RCC 7860 (cell line): ENCODE measurements at regions not wholly inside any gene's neighbourhood (a gene's known extent, or its start where the extent isn't known, plus 50 kb on each side); places are given as distances from the start of the nearest gene placed in this dataset.
"Not testable (repeated sequence)": the region's sequence is repeated elsewhere in the genome, so short reads cannot be mapped to it uniquely, and the experiment has no call there.

Source experiments
- DNase-seq: peaks from one replicate; pipeline ENCODE4 v3.0.0-alpha.2; 2015; ENCODE audit warnings: low spot score
- FAIRE-seq: peaks from 2 replicates; lab custom pipeline; 2012; peaks lifted over from hg19 to GRCh38; lab: Jason Lieb, UNC

- not testable (repeated sequence) for DNase-seq, FAIRE-seq
These were observed 75.8 kb upstream of the MSX2 start for GRCh38 chr5:174648618-174649017.

DNA sequence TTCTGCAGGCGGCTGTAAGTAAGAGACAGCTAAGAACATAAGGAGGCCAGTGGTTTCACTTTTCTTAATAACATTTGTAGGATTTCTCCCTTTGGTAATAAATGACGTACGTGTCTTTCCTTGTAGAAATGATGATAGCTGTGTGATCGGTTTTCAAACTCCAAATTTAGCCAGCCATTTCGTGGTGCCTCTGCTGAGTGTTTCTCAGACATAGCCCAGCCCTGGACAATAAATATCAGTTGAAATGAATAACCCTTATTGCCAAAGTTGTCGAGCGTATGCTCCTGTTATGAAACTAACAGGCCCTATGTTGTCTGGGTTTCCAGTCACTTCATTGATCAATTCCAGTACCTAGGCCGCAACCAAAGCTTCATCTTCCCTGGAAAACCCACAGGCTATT, 75.0 kb upstream of the MSX2 start:
- FAIRE-seq (no peak), DNase-seq (no peak)

DNA sequence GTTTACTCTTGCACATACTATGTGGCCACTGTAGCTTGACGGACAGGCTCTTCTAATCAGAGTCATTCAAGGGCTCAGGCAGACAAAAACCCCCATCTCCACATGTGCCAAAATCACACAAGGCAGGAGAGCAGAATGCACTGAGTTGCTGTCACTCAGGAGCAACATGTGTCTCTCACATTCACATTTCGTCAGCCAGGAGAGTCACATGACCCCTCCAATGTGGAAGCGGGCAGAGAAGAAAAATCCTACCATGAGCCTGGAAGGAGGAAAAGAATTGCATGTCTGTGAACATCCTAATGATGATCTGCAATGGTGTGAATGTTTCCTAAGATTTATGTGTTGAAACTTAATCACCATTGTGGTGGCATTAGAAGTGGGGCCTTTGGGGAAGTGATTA, 69.9 kb upstream of the MSX2 start:
- DNase-seq (no peak), FAIRE-seq (no peak)

DNA sequence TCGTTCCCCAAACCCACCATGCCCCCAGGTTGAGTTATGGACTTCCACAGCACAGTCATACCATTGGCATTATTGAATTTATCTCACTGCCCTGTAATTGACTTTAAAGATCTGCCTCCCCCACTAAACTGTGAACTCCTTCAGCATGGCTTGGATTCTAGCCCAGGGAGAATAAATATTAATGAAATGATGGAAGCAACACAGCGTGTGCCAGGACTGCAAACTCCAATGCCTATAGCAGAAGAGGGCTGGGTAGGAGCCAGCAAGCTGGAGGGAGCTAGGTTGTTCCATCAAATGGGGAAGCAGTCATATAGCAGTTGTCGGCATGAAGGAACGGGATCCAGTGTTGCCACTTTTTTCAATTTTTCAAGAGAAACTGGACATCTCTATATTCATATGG, 69.0 kb upstream of the MSX2 start:
- FAIRE-seq = no peak
- DNase-seq = no peak

DNA sequence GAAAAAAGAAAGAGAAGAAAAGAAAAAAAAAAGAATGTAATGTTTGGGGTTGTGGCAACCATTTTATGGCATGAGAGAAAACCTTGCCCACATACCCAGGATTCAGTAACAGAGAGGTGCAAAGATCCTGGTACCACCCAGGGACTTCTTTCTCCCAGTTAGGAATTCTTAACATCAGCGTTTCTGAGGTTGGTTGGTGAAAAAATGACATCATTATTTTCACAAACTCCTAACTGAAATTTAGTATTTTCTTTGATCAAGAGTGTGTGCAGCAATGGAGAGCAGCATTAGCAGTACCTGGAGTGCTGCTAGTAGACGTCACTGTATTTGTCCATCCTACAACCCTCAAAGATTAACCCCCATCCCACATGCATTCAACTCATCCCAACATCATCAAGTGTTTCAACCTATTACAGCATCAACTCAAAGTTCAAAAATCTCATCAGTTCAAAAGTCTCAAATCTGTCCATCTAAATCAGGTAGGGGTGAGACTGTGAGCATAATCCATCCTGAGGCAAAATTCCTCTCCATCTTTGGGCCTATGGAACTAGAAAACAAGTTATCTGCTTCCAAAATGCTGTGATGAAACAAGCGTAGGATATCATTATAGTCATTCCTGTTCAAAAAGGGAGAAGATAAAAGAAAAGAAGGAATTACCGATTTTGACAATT, 60.1 kb upstream of the MSX2 start:
- FAIRE-seq = no peak
- DNase-seq = no peak

DNA sequence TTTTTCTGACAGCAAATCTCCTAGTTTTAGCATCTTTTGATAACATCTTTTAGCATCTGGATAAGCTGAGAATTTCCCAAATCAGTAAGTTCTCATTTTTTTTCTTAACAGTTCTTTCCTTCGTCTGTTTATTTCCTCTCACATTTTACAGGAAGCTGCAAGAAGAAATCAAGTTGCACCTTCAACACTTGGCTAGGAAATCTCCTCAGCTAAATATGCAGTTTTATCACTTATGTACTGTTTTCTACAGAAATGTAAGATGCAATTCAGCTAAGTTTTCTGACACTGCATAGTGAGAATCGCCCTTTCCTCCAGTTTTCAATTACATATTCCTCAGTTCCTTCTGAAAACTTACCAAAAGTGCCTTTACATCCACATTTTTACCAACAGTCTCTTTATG, 59.0 kb upstream of the MSX2 start:
- no peak for DNase-seq

GRCh38 chr5:174667526-174667925, 56.9 kb upstream of the MSX2 start:
- FAIRE-seq (no peak), DNase-seq (no peak)

More for the DNA sequence above, 59.0 kb upstream of the MSX2 start:
- FAIRE-seq = no peak

- no peak for DNase-seq
- FAIRE-seq = no peak
These were observed 56.0 kb upstream of the MSX2 start for GRCh38 chr5:174668349-174668748.
